Amniotic stem cell (primary cell): ENCODE measurements at regions not wholly inside any gene's neighbourhood (a gene's known extent, or its start where the extent isn't known, plus 50 kb on each side); places are given as distances from the start of the nearest gene placed in this dataset.

Experiments used
- DNase-seq: peaks from one replicate; lab custom pipeline; 2025; lab: John Stamatoyannopoulos, UW

DNA sequence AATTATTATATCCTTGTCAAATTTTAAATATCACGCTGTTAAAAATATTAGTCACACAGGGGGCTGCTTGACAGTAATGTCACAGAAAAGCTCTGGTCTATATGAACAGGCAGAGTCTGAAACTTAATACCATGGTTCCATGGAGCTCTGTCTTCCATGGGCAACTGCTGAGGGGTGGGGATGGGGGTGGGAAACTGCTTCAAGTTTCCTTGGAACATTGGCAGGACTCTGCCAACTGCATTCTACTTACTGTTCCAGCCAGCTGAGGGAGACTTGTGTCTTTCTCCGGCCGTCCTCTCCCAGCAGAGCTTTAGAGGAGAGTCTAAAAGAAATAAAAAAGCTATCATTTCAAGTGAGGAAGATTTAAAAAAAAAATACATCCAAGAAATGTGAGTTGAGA lies 348.7 kb downstream of the ZIC1 start:
- DNase-seq, result no peak

GRCh38 chr3:147758771-147759170 lies 349.6 kb downstream of the ZIC1 start:
- no peak for DNase-seq

DNA sequence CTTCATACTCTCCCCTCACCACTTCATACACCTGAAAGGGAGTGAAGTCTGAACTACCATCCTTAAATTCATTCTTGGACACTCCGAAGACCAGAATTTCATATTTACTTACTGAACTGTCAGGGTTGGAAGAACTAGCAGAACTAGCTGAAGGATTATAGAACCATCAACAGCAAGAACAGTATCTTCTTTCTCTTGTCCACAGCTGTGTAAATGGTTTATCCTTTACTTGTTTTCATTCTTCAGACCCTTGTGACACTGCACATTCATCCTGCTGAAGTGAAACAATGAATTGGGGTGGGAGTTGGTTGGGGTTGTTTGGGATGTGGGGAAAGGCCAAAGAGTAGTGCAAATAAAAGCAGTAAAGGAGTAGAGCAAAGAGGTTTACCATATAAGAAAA lies 350.9 kb downstream of the ZIC1 start:
- no peak for DNase-seq

DNA sequence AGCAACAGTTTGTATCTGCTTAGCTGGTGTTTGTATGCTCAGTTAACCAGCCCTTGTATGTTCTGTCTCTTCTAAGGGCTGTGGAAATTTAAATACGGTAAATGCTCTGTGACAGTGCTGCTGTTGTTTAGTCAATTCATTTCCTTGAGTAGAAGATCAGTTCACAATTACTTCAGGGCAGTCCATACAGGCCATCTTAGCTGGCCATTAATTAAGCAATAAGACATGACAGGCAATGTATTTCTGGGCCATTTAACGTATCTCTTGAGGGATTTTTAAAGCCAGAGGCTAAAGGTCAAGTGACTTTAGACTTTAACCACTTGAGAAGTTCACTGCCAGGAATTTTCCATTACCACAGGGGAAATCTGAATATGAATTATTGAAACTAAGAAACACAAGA lies 351.8 kb downstream of the ZIC1 start:
- DNase-seq, result no peak

- DNase-seq, result no peak
Measured at GRCh38 chr3:147773116-147773630, 364.0 kb downstream of the ZIC1 start.

DNA sequence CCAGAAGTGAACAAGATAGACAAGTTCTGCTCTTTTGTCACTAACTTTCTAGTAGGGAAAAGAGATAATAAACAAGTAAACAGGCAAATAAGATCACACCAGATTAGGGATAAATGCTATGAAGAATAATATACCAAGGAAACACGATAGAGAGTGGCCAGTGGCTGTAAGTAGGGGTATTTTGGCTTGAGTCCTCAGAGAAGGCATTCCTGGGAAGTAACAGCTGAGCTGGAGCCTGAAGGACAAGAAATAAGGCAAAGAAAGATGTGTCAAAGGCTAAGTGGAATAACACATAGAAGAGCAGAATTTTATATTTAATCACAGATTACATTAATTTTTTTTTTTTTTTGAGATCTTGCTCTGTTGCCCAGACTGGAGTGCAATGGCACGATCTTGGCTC lies 366.2 kb downstream of the ZIC1 start:
- DNase-seq, result no peak

GRCh38 chr3:147775816-147776530 lies 366.8 kb downstream of the ZIC1 start:
- DNase-seq, result no peak

DNA sequence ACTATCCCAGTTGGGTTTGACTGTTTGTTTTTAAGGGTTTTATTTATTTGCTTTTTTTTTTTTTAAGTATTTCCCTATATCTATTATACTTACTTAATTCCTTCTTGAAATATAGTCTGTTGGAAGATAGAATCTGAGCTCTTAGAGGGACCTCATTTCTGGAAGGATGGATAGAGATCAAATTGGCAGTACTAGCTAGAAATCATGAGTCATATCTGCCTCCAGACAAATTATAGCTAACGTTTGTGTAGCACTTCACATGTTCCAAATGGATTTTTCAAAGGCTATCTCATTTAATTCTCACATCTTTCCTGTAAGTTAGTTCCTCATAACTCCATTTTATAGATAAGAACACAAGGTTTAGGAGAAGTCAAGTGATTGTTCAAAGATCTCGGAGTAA lies 384.7 kb downstream of the ZIC1 start:
- DNase-seq, result no peak

DNA sequence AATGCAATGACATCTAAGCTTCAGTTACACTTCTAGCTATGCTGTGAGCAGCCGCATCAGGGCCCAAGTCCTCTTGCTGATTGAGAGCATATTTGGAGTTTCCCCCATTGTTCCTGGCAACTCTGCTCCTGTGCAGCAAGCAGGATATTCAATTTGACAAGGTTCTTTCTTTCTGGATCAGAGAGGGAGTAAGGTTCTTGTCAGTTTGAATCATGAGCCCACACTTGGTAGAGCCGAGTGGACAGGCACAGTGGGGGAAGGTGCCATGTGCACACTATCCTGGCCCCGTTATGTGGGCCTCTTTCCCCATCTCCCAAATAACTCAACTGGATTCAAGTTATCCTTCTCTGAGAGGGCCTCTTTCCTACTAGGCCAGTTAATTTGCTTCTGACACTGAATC lies 385.4 kb downstream of the ZIC1 start:
- DNase-seq, result no peak

DNA sequence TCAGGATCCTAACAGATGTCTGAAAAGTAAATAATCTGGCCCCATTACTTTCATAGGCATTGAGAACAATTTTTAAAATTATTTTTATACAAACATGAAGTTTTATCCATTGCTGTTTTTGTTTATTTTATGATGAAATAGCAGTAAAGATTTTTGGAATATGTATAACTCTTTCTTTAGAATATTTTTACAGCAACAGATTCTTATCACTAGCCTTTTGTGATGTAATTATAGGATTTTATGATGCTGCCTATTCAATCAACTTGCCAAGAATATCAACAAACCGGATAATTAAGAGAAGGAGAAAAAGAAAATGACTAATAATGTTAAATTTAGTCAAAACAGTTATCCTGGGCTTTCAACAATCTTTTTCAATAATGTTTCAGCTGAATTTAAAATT lies 386.3 kb downstream of the ZIC1 start:
- no peak for DNase-seq

DNA sequence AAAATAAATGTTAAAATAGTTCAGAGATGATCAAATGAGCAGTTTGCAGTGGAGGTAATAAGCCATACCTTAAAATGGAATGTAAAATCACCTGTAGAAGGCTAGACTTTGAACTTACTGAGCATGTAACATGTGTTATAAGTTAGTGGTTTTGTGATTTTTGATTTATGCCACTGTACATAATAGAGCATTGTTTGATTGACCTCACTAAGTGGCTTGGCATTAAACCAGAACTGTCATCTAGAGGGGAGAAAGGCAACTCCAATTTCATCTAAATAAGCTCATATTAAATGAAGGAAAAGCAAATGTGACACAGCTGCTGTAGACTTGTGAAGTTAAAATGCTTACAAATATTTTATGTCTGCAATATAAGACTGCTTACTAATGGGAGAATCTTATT lies 387.9 kb downstream of the ZIC1 start:
- DNase-seq, result no peak

GRCh38 chr3:147799601-147800000 lies 390.4 kb downstream of the ZIC1 start:
- DNase-seq, result no peak

DNA sequence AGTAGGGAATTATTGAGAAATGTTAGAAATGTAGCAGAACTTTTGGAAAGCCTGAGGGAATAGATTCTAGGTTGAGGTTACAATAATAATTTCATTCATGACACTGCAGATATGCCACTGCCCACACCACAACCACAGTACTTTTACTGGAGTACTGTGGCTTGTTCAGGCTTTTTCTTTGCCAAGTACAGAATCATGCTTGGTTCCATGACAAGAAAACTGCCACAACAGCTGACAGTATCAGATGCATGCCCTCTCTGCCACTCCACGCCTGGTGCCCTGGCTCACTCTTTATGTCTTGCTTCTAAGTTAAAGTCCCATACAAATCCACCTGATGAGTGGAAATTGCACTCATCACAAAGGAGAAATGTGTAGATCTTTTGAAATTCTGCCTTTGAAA lies 398.6 kb downstream of the ZIC1 start:
- DNase-seq, result no peak

GRCh38 chr3:147809206-147809605 lies 400.0 kb downstream of the ZIC1 start:
- no peak for DNase-seq

GRCh38 chr3:147812186-147812911 lies 403.2 kb downstream of the ZIC1 start:
- DNase-seq, result no peak

DNA sequence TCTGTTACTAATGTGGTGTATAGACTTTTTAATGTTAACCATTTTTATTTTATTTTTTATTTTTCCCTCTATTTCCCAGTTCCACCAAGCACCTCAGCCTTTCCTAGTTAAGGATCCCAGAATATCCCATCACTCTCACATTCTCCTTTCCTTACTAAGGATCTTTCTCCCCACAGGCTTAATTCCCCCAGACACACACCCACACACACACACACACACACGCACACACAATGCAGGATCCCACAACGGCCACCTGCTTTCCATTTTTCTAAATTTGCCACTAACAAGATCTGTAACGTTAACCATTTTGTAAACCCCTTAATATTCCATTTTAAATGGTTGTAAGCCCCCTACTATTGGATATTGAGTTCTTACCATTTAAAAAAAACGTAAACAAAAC lies 404.1 kb downstream of the ZIC1 start:
- DNase-seq, result no peak

GRCh38 chr3:147816752-147817151 lies 407.6 kb downstream of the ZIC1 start:
- no peak for DNase-seq

DNA sequence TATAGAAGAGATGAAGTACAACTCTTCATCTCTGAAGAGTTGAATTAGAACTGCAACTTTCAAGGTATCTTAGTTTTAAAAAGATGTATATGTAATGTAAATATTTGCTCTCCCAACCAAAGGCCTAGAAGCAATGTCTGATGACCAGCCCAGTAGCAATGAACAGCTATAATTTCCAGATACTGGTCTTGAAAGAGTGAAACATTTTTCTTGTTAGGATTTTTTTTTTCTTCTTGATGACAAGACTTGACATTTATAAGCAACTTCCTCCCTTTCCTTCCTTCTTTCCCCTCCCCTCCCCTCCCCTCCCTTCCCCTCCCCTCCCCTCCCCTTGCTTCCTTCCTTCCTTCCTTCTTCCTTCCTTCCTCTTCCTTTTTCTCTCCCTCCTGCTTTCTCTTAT lies 423.4 kb downstream of the ZIC1 start:
- no peak for DNase-seq

DNA sequence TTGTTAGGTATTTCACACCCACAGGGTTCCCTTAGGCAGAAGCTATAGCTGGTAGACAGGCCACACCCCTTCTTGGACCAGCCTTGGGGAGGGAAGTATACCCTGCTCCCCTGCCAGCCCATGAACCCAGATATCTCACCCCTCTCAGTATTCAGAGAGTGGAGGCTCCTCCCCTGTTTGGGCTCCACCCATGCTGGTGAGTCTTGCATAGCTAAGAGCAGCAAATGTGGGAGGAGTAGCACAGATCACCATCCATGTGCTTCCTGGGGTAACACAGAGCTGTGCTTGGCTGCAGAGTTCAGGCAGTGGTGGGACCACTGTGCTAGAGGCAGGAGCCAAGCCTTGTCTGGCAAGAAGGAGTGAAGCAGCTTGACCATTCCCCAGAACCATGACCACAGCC lies 427.2 kb downstream of the ZIC1 start:
- no peak for DNase-seq

GRCh38 chr3:147838652-147839051 lies 429.5 kb downstream of the ZIC1 start:
- no peak for DNase-seq

GRCh38 chr3:147843331-147843730 lies 434.2 kb downstream of the ZIC1 start:
- no peak for DNase-seq

GRCh38 chr3:147846293-147846692 lies 437.1 kb downstream of the ZIC1 start:
- DNase-seq, result no peak

DNA sequence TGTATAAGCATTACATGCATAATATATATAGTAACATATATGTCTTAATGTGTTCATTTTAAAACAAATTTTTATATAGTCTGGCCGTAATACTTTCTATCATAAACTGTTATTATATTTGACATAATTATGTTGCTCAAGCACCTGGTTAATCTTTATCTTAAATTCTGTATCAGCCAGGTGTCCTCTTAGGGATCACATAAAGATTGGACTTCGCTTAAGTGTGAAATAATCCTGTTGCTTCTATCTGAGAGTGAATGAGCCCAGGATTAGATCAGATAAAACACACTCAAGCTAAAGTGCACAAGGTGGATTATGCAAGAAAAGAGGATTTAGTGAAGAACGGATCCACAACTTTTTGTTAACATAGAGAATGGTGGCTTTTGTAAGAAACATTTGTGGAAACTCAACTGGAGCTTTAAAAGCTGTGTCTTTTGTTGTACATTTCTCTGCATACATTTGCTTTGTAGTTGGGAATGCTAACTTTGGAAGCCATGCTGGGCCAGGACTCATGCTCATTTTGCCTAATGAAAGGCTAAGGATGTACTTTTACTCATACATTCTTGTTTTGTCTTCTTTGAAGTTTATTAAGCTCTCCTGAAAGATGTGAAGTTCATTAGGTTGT lies 437.8 kb downstream of the ZIC1 start:
- DNase-seq, result no peak
